Right ventricle myocardium inferior (tissue), 1 donor: ENCODE measurements at regions not wholly inside any gene's neighbourhood (a gene's known extent, or its start where the extent isn't known, plus 50 kb on each side); places are given as distances from the start of the nearest gene placed in this dataset.
"Not testable (repeated sequence)": the region's sequence is repeated elsewhere in the genome, so short reads cannot be mapped to it uniquely, and the experiment has no call there.

Source experiments
- ATAC-seq: fragments of 200-7000 bp; cut with Tn5 transposase; one replicate; pipeline ENCODE4 v1.9.1; 2020; ENCODE audit warnings: mild to moderate bottlenecking, moderate library complexity
- DNase-seq: peaks from one replicate; pipeline ENCODE4 v3.0.0; 2021; ENCODE audit errors: missing footprints
- intact Hi-C: fragments of 100-400 bp; cut with DNase I; formaldehyde crosslinking; loops from one replicate; pipeline ENCODE4 v1.11.0; 2022
- donor health status: DM: no; HTN: yes; CAD: no; lungs with severe emphysema.

GRCh38 chrX:131812847-131813825, 210.0 kb upstream of the STK26 start:
- ATAC-seq: peak; percentile 74
- no peak for DNase-seq
- intact Hi-C loops: no loop called here

- DNase-seq (no peak), ATAC-seq (peak; percentile 72)
- intact Hi-C loops: no loop called here
Measured at GRCh38 chrX:131816551-131817136, 206.5 kb upstream of the STK26 start.

- intact Hi-C loops: no loop called here
- ATAC-seq (no peak), DNase-seq (no peak)
Measured at GRCh38 chrX:131818297-131818936, 204.7 kb upstream of the STK26 start.

GRCh38 chrX:131821945-131822622, 201.0 kb upstream of the STK26 start:
- no peak for DNase-seq
- intact Hi-C loops: no loop called here
- no peak for ATAC-seq

GRCh38 chrX:131826572-131826971, 196.5 kb upstream of the STK26 start:
- no peak for ATAC-seq
- intact Hi-C loops: no loop called here
- DNase-seq: no peak

- ATAC-seq (no peak), DNase-seq (no peak)
- intact Hi-C loops: no loop called here
Measured at GRCh38 chrX:131827935-131828334, 195.2 kb upstream of the STK26 start.

- no peak for DNase-seq
- intact Hi-C loops: no loop called here
- no peak for ATAC-seq
Measured at GRCh38 chrX:131828482-131828881, 194.6 kb upstream of the STK26 start.

- ATAC-seq: peak; percentile 92
- peak; percentile 59 for DNase-seq
- intact Hi-C loops: no loop called here
Measured at GRCh38 chrX:131830400-131831184, 192.5 kb upstream of the STK26 start.

GRCh38 chrX:131831185-131831520, 191.9 kb upstream of the STK26 start:
- intact Hi-C loops: no loop called here
- no peak for DNase-seq
- no peak for ATAC-seq

- no peak for ATAC-seq
- DNase-seq: no peak
- intact Hi-C loops: no loop called here
Measured at GRCh38 chrX:131836161-131836560, 186.9 kb upstream of the STK26 start.

- ATAC-seq: no peak
- intact Hi-C loops: no loop called here
Measured at GRCh38 chrX:131837325-131837724, 185.8 kb upstream of the STK26 start.

GRCh38 chrX:131840799-131841495, 182.2 kb upstream of the STK26 start:
- ATAC-seq: no peak
- no peak for DNase-seq
- intact Hi-C loops: no loop called here

More at GRCh38 chrX:131837325-131837724, 185.8 kb upstream of the STK26 start:
- DNase-seq: no peak

GRCh38 chrX:131841496-131842437, 181.3 kb upstream of the STK26 start:
- ATAC-seq: no peak
- intact Hi-C loops: no loop called here
- no peak for DNase-seq

GRCh38 chrX:131843987-131844386, 179.1 kb upstream of the STK26 start:
- ATAC-seq (no peak), DNase-seq (no peak)
- intact Hi-C loops: no loop called here

GRCh38 chrX:131845201-131845600, 177.9 kb upstream of the STK26 start:
- intact Hi-C loops: no loop called here
- DNase-seq: no peak
- ATAC-seq: no peak

GRCh38 chrX:131845771-131846170, 177.3 kb upstream of the STK26 start:
- ATAC-seq (no peak), DNase-seq (no peak)
- intact Hi-C loops: no loop called here

- DNase-seq, ATAC-seq, intact Hi-C loops: not testable (repeated sequence)
Measured at GRCh38 chrX:131850964-131851363, 172.1 kb upstream of the STK26 start.
